ENCODE measurements at regions not wholly inside any gene's neighbourhood (a gene's known extent, or its start where the extent isn't known, plus 50 kb on each side); places are given as distances from the start of the nearest gene placed in this dataset.

- no peaks in the 10 kb centered on the region for H3K27me3 ChIP-seq (ENCODE audit: insufficient read depth, poor library complexity, severe bottlenecking)
- peak in 1 of 2 experiments; percentile 61 for DNase-seq (ENCODE audit: low read depth in 1 of 2, low spot score in 1 of 2)
- H3K27ac ChIP-seq (replicated peaks): peak overlapping the region; percentile 78
- no peak overlapping the region for H3K4me3 ChIP-seq (replicated peaks; ENCODE audit: insufficient read depth, low read length)
- TF ChIP-seq SPI1 (IDR thresholded peaks at IDR 0.05; ENCODE audit: borderline replicate concordance, low read depth): no peak
- TF ChIP-seq POLR2AphosphoS5 (IDR thresholded peaks at IDR 0.05; ENCODE audit: low read depth): no peak
- no peak for TF ChIP-seq GABPA (IDR thresholded peaks at IDR 0.05; ENCODE audit: low read depth)
- TF ChIP-seq, protein P1, sequence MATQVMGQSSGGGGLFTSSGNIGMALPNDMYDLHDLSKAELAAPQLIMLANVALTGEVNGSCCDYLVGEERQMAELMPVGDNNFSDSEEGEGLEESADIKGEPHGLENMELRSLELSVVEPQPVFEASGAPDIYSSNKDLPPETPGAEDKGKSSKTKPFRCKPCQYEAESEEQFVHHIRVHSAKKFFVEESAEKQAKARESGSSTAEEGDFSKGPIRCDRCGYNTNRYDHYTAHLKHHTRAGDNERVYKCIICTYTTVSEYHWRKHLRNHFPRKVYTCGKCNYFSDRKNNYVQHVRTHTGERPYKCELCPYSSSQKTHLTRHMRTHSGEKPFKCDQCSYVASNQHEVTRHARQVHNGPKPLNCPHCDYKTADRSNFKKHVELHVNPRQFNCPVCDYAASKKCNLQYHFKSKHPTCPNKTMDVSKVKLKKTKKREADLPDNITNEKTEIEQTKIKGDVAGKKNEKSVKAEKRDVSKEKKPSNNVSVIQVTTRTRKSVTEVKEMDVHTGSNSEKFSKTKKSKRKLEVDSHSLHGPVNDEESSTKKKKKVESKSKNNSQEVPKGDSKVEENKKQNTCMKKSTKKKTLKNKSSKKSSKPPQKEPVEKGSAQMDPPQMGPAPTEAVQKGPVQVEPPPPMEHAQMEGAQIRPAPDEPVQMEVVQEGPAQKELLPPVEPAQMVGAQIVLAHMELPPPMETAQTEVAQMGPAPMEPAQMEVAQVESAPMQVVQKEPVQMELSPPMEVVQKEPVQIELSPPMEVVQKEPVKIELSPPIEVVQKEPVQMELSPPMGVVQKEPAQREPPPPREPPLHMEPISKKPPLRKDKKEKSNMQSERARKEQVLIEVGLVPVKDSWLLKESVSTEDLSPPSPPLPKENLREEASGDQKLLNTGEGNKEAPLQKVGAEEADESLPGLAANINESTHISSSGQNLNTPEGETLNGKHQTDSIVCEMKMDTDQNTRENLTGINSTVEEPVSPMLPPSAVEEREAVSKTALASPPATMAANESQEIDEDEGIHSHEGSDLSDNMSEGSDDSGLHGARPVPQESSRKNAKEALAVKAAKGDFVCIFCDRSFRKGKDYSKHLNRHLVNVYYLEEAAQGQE (IDR thresholded peaks at IDR 0.05; ENCODE audit: insufficient replicate concordance, low read depth): no peak
These were observed 218.4 kb upstream of the KCND2 start for GRCh38 chr7:120054376-120055100.

GRCh38 chr7:120055300-120055699 is 217.7 kb upstream of the KCND2 start:
- DNase-seq (ENCODE audit: low read depth in 1 of 2, low spot score in 1 of 2): peak in 1 of 2 experiments; percentile 7
- H3K27ac ChIP-seq (replicated peaks): peak overlapping the region; percentile 78
- no peaks in the 10 kb centered on the region for H3K27me3 ChIP-seq (ENCODE audit: insufficient read depth, poor library complexity, severe bottlenecking)
- no peak overlapping the region for H3K4me3 ChIP-seq (replicated peaks; ENCODE audit: insufficient read depth, low read length)
- TF ChIP-seq CTCF (IDR thresholded peaks at IDR 0.05; ENCODE audit: insufficient read depth, low read length): no peak
- TF ChIP-seq, protein P1 (IDR thresholded peaks at IDR 0.05; ENCODE audit: insufficient replicate concordance, low read depth): no peak

DNA sequence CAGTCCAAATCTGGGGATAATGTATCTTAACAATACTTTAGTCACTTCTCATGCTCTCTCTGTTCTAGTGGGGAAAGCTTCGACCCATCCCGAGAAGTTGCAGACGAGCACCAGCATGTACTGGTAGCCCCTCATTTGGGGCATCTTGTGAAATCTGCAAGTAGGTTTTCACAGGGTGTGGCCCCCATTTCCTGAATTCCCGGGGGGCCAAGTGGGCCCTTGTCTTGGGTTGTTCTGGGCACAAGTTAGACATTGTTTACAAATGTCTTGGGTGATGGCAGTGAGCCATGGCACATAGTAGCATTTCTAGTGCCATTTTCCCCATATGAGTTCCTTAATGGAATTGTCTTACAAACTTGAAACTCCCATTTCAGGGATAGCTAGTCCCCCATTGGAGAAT is 216.7 kb upstream of the KCND2 start:
- TF ChIP-seq GABPA (IDR thresholded peaks at IDR 0.05; ENCODE audit: low read depth): no peak
- TF ChIP-seq, protein P1 (IDR thresholded peaks at IDR 0.05; ENCODE audit: insufficient replicate concordance, low read depth): no peak
- no peak for TF ChIP-seq POLR2AphosphoS5 (IDR thresholded peaks at IDR 0.05; ENCODE audit: low read depth)
- TF ChIP-seq SPI1 (IDR thresholded peaks at IDR 0.05; ENCODE audit: borderline replicate concordance, low read depth): no peak
- TF ChIP-seq CTCF (IDR thresholded peaks at IDR 0.05; ENCODE audit: insufficient read depth, low read length): no peak
- no peak for DNase-seq (ENCODE audit: low read depth in 1 of 2, low spot score in 1 of 2)
- no peak overlapping the region for H3K27ac ChIP-seq (replicated peaks)
- H3K27me3 ChIP-seq (ENCODE audit: insufficient read depth, poor library complexity, severe bottlenecking): no peaks in the 10 kb centered on the region
- H3K4me3 ChIP-seq (replicated peaks; ENCODE audit: insufficient read depth, low read length): no peak overlapping the region
